IMR-90 (cell line): ENCODE measurements at regions not wholly inside any gene's neighbourhood (a gene's known extent, or its start where the extent isn't known, plus 50 kb on each side); places are given as distances from the start of the nearest gene placed in this dataset.

Source experiments
- ATAC-seq: fragments of 200-7000 bp; cut with Tn5 transposase; 2 replicates; pipeline ENCODE4 v1.9.1; 2020; ENCODE audit warnings: low read depth, mild to moderate bottlenecking, moderate library complexity
- BruUV-seq: library from RNA; stranded (reverse); fragments of 400-500 nt; replicated peaks from 2 replicates; lab custom pipeline; 2021; lab: Mats Ljungman, UMichigan
- CTCF ChIA-PET: fragments of 300-600 bp; formaldehyde crosslinking; extraction: SDS; loops from one replicate; lab custom pipeline; 2021; ENCODE audit warnings: antibody characterized with exemption; lab: Yijun Ruan, JAX
- POLR2A ChIA-PET: fragments of 300-600 bp; sonication (Branson Sonifier 250); formaldehyde crosslinking; loops from one replicate; lab custom pipeline; 2022; ENCODE audit warnings: antibody characterized with exemption; ENCODE audit not compliant: unreplicated experiment; lab: Charles Lee
- DNase-seq: peaks from one replicate; pipeline ENCODE4 v3.0.0; 2013
- H2AFZ ChIP-seq: replicated peaks from 2 replicates; pipeline ENCODE3; 2013; ENCODE audit warnings: low read length, mild to moderate bottlenecking; ENCODE audit not compliant: poor library complexity
- H2AK5ac ChIP-seq: 2 replicates; pipeline ENCODE4 v1.6.1; 2013; ENCODE audit warnings: low read depth, low read length, inconsistent platforms
- H2AK9ac ChIP-seq: replicated peaks from 2 replicates; pipeline ENCODE3; 2013; ENCODE audit warnings: mild to moderate bottlenecking, low read depth, low read length, moderate library complexity; ENCODE audit not compliant: poor library complexity
- H2BK120ac ChIP-seq: 2 replicates; pipeline ENCODE4 v1.6.1; 2013; ENCODE audit warnings: low read depth, low read length, inconsistent platforms
- H2BK15ac ChIP-seq: 3 replicates; pipeline ENCODE4 v1.6.1; 2013; ENCODE audit warnings: low read depth, low read length, inconsistent platforms
- H2BK20ac ChIP-seq: 2 replicates; pipeline ENCODE4 v1.6.1; 2013; ENCODE audit warnings: low read depth, mild to moderate bottlenecking, inconsistent platforms, low read length, moderate library complexity
- H2BK5ac ChIP-seq: 2 replicates; pipeline ENCODE4 v1.6.1; 2013; ENCODE audit warnings: mild to moderate bottlenecking, low read depth, low read length, inconsistent platforms; ENCODE audit not compliant: poor library complexity, severe bottlenecking
- H3K14ac ChIP-seq: replicated peaks from 2 replicates; pipeline ENCODE4 v1.6.1; 2013; ENCODE audit warnings: low read depth, low read length, inconsistent platforms
- H3K18ac ChIP-seq: 2 replicates; pipeline ENCODE4 v1.6.1; 2013; ENCODE audit warnings: low read depth, low read length, control low read depth
- H3K23ac ChIP-seq: 2 replicates; pipeline ENCODE4 v1.6.1; 2013; ENCODE audit warnings: low read depth, low read length, inconsistent platforms
- H3K27ac ChIP-seq: 2 replicates; pipeline ENCODE4 v1.5.1; 2013; ENCODE audit warnings: mild to moderate bottlenecking, control low read depth, low read length; ENCODE audit not compliant: insufficient read depth
- H3K27me3 ChIP-seq: 2 replicates; pipeline ENCODE4 v1.6.1; 2013; ENCODE audit warnings: low read length; ENCODE audit not compliant: control insufficient read depth, insufficient read depth
- H3K36me3 ChIP-seq: 2 replicates; pipeline ENCODE4 v1.6.1; 2013; ENCODE audit warnings: low read length, mixed read lengths; ENCODE audit not compliant: control insufficient read depth, insufficient read depth
- H3K4ac ChIP-seq: 2 replicates; pipeline ENCODE4 v1.6.1; 2013; ENCODE audit warnings: low read depth, low read length, inconsistent platforms
- H3K4me1 ChIP-seq: 2 replicates; pipeline ENCODE4 v1.6.1; 2013; ENCODE audit warnings: low read length, mixed read lengths; ENCODE audit not compliant: control insufficient read depth, insufficient read depth
- H3K4me2 ChIP-seq: 2 replicates; pipeline ENCODE4 v1.6.1; 2013; ENCODE audit warnings: low read depth, mild to moderate bottlenecking, control low read depth, low read length, moderate library complexity
- H3K4me3 ChIP-seq: 2 replicates; pipeline ENCODE4 v1.5.1; 2013; ENCODE audit warnings: low read depth, mild to moderate bottlenecking, control low read depth, low read length, moderate library complexity; ENCODE audit not compliant: insufficient read depth
- H3K56ac ChIP-seq: 2 replicates; pipeline ENCODE4 v1.6.1; 2013; ENCODE audit warnings: low read length, inconsistent platforms; ENCODE audit not compliant: insufficient read depth; ENCODE audit errors: extremely low read depth
- H3K79me1 ChIP-seq, 2 experiments: 2 replicates each; pipeline ENCODE4 v1.6.1; 2013; ENCODE audit warnings: low read length in 2 of 2, inconsistent platforms in 1 of 2, low read depth in 1 of 2
- H3K9ac ChIP-seq: 2 replicates; pipeline ENCODE4 v1.6.1; 2013; ENCODE audit warnings: low read depth, low read length, control low read depth
- H3K9me1 ChIP-seq: 2 replicates; pipeline ENCODE4 v1.6.1; 2013; ENCODE audit warnings: low read length, inconsistent platforms; ENCODE audit not compliant: insufficient read depth
- H3K9me3 ChIP-seq: 2 replicates; pipeline ENCODE4 v1.6.1; 2013; ENCODE audit warnings: low read length; ENCODE audit not compliant: control insufficient read depth, insufficient read depth
- H4K20me1 ChIP-seq: 2 replicates; pipeline ENCODE4 v1.6.1; 2013; ENCODE audit warnings: low read length, inconsistent platforms; ENCODE audit not compliant: insufficient read depth
- H4K5ac ChIP-seq: 2 replicates; pipeline ENCODE4 v1.6.1; 2013; ENCODE audit warnings: mild to moderate bottlenecking, low read depth, low read length, control low read depth
- H4K8ac ChIP-seq, 2 experiments: 2 replicates each; pipeline ENCODE4 v1.6.1; 2013; ENCODE audit warnings: low read depth in 2 of 2, low read length in 2 of 2, control low read depth in 1 of 2, inconsistent platforms in 1 of 2
- H4K91ac ChIP-seq: 2 replicates; pipeline ENCODE4 v1.6.1; 2013; ENCODE audit warnings: low read depth, low read length, inconsistent platforms; ENCODE audit not compliant: insufficient read depth
- BHLHE40 ChIP-seq: fragments of 150-350 bp; IDR thresholded peaks from 2 replicates; pipeline ENCODE4 v1.6.1; 2016; ENCODE audit warnings: mild to moderate bottlenecking, low read depth, low read length
- CEBPB ChIP-seq: IDR thresholded peaks from 2 replicates; pipeline ENCODE4 v1.6.1; 2012; ENCODE audit warnings: low read depth, low read length, improper control_type of control experiment
- CHD1 ChIP-seq: IDR thresholded peaks from 2 replicates; pipeline ENCODE4 v1.6.1; 2012; ENCODE audit warnings: low read depth, low read length, improper control_type of control experiment
- ELK1 ChIP-seq: fragments of 150-350 bp; IDR thresholded peaks from 2 replicates; pipeline ENCODE4 v1.6.1; 2016; ENCODE audit warnings: low read depth, mild to moderate bottlenecking, low read length, moderate library complexity, borderline replicate concordance
- MAFK ChIP-seq: IDR thresholded peaks from 2 replicates; pipeline ENCODE4 v1.6.1; 2012; ENCODE audit warnings: low read depth, low read length, improper control_type of control experiment
- MAZ ChIP-seq: IDR thresholded peaks from 2 replicates; pipeline ENCODE4 v1.6.1; 2012; ENCODE audit warnings: low read depth, mild to moderate bottlenecking, low read length, improper control_type of control experiment, moderate library complexity, borderline replicate concordance
- NFE2L2 ChIP-seq: fragments of 150-350 bp; IDR thresholded peaks from 2 replicates; pipeline ENCODE4 v1.6.1; 2016; ENCODE audit warnings: low read depth, mild to moderate bottlenecking, low read length
- POLR2A ChIP-seq: IDR thresholded peaks from 2 replicates; pipeline ENCODE4 v1.6.1; 2012; ENCODE audit warnings: mild to moderate bottlenecking, low read depth, low read length
- RAD21 ChIP-seq: IDR thresholded peaks from 2 replicates; pipeline ENCODE4 v1.6.1; 2012; ENCODE audit warnings: low read length, improper control_type of control experiment
- RFX5 ChIP-seq: IDR thresholded peaks from 2 replicates; pipeline ENCODE4 v1.8.0; 2012; ENCODE audit warnings: low read depth, mild to moderate bottlenecking, low read length, moderate library complexity
- SMC3 ChIP-seq: fragments of 150-350 bp; IDR thresholded peaks from 2 replicates; pipeline ENCODE4 v1.6.1; 2016; ENCODE audit warnings: low read depth, mild to moderate bottlenecking, antibody characterized with exemption, low read length, moderate library complexity
- USF2 ChIP-seq: fragments of 150-350 bp; IDR thresholded peaks from 2 replicates; pipeline ENCODE4 v1.6.1; 2017; ENCODE audit warnings: mild to moderate bottlenecking, antibody characterized with exemption, low read length, low read depth
- whole genome bisulfite sequencing, 2 experiments: methylation state at CpG; one replicate each; pipeline versions ENCODE4 v1.1.5 to v1.1.7; 2013; ENCODE audit warnings: missing lambda C conversion rate in 2 of 2; ENCODE audit not compliant: insufficient read length in 1 of 2; ENCODE audit errors: extremely low coverage in 2 of 2; 5-methylcytosine and 5-hydroxymethylcytosine counted together
- dilution Hi-C: fragments of 300-500 bp; cut with HindIII; formaldehyde crosslinking; loops from one replicate; pipeline ENCODE4 v1.14.3; 2018; ENCODE audit warnings: low sequenced_read_pairs; ENCODE audit not compliant: unreplicated experiment
- in situ Hi-C: fragments of 300-500 bp; cut with MboI; formaldehyde crosslinking; loops from 3 replicates; pipeline ENCODE4 v1.14.3; 2019; ENCODE audit warnings: low sequenced_read_pairs, inconsistent platforms, mixed read lengths
- intact Hi-C: fragments of 100-400 bp; cut with micrococcal nuclease; formaldehyde crosslinking; loops from 2 replicates; pipeline ENCODE4 v1.10.0; 2022

GRCh38 chr13:78436311-78436710 is 167.0 kb downstream of the POU4F1 start:
- no TSS peak for BruUV-seq
- TF ChIP-seq RFX5 (no peak), CHD1 (no peak), SMC3 (no peak), MAZ (no peak), ELK1 (no peak), USF2 (no peak), RAD21 (no peak), CEBPB (no peak), NFE2L2 (no peak), POLR2A (no peak), MAFK (no peak), BHLHE40 (no peak)
- Histone ChIP-seq H2BK5ac (no peak overlapping the region), H4K5ac (no peak overlapping the region), H3K4me3 (no peak overlapping the region), H3K9ac (no peak overlapping the region), H3K4ac (no peak overlapping the region), H3K23ac (no peak overlapping the region), H2BK15ac (no peak overlapping the region), H3K9me3 (no peaks in the 10 kb centered on the region), H3K9me1 (no peaks in the 10 kb centered on the region), H4K8ac (no peak overlapping the region), H4K20me1 (no peaks in the 10 kb centered on the region), H2AFZ (no peak overlapping the region), H3K27me3 (no peaks in the 10 kb centered on the region), H3K18ac (no peak overlapping the region), H3K79me1 (no peaks in the 10 kb centered on the region), H4K91ac (no peak overlapping the region), H3K27ac (no peak overlapping the region), H3K56ac (no peak overlapping the region), H2BK20ac (no peak overlapping the region), H2AK9ac (no peak overlapping the region), H3K36me3 (no peaks in the 10 kb centered on the region), H3K14ac (no peak overlapping the region), H3K4me1 (no peaks in the 10 kb centered on the region), H2AK5ac (no peak overlapping the region), H2BK120ac (no peak overlapping the region), H3K4me2 (no peak overlapping the region)
- dilution Hi-C loops = no loop called here
- DNase-seq = no peak
- ChIA-PET POLR2A (no interaction called here), CTCF (no interaction called here)
- intact Hi-C loops = no loop called here
- no CpG with 5 or more reads among the region's 3 CpGs for WGBS, 2 experiments
- ATAC-seq = no peak
- in situ Hi-C loops = no loop called here
